ENCODE measurements at regions not wholly inside any gene's neighbourhood (a gene's known extent, or its start where the extent isn't known, plus 50 kb on each side); places are given as distances from the start of the nearest gene placed in this dataset.
"Not testable (repeated sequence)": the region's sequence is repeated elsewhere in the genome, so short reads cannot be mapped to it uniquely, and the experiment has no call there.

- DNase-seq, result no peak
Measured at GRCh38 chr9:31183866-31184265, 1200.6 kb upstream of the ACO1 start.

DNA sequence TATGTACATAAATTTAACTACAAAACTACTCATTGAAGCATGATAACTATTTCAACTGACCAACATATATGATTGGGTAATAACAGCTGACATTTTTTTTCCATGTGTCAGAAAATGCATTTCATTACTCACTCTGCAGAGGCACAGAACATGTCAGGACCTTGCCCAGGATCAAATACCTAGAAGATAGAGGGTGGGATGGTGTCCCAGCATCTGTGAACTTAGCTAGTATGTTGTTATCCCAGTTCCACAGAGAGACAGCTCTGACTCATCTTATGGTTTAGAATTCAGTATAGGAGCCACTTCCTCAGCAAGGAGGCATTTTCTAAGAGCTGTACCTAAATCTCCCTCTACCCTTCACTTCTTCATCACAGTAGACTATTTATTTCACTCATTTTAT is 1198.6 kb upstream of the ACO1 start:
- DNase-seq, result no peak

DNA sequence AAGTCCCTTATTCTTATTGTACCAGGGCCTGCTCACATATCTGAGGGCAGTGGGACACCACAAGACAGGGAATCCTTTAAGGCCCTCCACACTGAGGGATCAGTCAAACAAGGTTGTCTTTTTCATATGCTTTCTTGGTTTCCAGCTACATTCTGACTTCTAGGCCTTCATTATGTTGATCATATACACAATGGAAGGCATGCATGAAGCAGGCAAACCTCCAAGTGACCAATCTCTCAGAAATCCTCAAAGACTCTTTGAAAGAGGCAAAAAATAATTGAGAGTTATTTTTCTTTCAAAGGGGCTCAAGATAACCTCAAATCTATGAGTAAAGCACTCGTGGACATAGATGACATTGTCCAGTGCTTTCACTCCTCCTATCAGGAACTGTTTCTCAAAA is 1195.9 kb upstream of the ACO1 start:
- DNase-seq, result no peak

GRCh38 chr9:31210978-31211570 is 1173.4 kb upstream of the ACO1 start:
- no peak for DNase-seq

DNA sequence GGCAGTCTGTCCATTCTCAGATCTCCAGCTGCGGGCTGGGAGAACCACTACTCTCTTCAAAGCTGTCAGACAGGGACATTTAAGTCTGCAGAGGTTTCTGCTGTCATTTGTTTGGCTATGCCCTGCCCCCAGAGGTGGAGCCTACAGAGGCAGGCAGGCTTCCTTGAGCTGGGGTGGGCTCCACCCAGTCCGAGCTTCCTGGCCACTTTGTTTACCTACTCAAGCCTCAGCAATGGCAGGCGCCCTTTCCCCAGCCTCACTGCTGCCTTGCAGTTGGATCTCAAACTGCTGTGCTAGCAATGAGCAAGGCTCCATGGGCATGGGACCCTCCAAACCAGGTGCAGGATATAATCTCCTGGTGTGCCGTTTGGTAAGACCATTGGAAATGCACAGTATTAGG is 1154.5 kb upstream of the ACO1 start:
- DNase-seq, result not testable (repeated sequence)

DNA sequence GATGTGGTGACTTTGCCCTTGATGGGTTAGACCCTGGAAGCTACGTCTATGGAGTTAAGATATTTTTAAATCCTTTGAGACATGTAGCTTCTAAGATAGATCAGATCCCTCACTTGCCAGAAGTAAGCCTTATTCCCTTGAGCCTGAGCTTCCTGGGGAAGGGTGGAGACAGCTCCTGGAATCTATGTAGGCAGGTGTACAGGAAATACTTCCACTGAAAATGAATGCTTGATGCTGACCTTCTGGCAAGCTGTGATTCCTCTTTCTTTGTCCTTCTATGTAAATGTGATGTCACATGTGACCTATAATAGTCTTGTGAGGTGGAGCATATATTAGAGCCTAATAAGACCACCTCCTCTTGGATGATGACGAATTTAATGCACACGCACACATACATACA is 1152.0 kb upstream of the ACO1 start:
- no peak for DNase-seq

- DNase-seq, result no peak
Measured at GRCh38 chr9:31236344-31236743, 1148.1 kb upstream of the ACO1 start.

- no peak for DNase-seq
Measured at GRCh38 chr9:31243386-31243785, 1141.1 kb upstream of the ACO1 start.

GRCh38 chr9:31248156-31248555 is 1136.3 kb upstream of the ACO1 start:
- DNase-seq, result no peak

- DNase-seq, result no peak
Measured at GRCh38 chr9:31251386-31251785, 1133.1 kb upstream of the ACO1 start.

DNA sequence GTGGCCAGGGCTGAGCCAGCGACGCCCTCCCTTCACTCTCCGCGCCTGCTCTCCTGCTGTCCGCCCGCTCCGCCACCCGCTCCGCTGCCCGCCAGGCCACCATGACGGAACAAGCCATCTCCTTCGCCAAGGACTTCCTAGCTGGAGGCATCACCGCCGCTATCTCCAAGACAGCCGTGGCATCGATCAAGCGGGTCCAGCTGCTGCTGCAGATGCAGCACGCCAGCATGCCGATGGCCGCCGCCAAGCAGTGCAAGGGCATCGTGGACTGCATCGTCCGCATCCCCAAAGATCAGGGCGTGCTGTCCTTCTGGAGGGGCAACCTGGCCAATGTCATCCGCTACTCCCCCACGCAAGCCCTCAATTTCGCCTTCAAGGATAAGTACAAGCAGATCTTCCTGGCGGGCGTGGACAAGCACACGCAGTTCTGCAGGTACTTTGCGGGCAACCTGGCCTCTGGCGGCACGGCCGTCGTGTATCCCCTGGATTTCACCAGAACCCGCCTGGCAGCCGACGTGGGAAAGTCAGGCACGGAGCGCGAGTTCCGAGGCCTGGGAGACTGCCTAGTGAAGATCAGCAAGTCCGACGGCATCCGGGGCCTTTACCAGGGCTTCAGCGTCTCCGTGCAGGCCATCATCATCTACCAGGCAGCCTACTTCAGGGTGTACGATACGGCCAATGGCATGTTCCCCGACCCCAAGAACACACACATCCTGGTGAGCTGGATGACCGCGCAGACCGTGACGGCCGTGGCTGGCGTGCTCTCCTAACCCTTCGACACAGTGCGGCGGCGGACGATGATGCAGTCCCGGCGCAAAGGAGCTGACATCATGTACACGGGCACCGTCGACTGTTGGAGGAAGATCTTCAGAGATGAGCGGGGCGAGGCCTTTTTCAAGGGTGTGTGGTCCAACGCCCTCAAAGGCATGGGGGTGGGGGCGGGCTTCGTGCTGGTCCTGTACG is 1130.4 kb upstream of the ACO1 start:
- DNase-seq, result no peak

GRCh38 chr9:31255211-31255610 is 1129.2 kb upstream of the ACO1 start:
- no peak for DNase-seq

- no peak for DNase-seq
Measured at GRCh38 chr9:31259824-31260223, 1124.6 kb upstream of the ACO1 start.

DNA sequence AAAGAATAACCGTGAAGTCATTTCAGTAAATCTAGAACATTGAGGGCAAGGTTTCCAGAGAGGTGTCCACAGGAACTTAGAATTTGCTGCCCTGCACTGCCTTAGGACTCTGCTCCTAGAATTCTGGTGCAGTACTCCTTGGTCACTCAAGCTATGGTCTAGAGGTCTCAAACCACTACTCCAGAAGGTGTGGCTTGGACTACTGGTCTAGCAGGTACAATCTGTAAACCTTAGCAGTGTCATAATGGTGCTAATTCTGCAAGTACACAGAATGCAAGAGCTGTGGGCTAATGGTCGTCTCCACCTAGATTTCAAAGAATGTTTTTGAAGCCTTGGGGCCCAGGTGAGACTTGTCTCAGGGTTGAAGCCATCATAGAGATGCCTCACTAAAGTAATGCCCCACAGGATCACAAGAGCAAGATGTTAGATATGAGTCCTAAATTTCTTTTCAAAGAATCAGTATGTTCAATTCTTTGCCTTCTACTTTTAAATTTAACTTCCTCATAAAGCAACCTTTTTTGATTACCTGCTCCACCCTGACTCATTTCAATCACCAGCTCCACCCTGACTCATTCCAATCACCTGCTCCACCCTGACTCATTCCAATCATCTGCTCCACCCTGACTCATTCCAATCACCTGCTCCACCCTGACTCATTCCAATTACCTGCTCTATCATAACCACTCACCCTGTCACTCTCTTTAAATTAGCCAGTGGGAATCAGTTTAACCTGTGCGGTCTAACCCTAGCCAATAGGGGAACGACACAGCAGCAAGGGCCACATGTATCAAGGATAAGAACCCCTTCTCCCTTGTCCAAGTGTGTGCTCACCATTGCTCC is 1111.8 kb upstream of the ACO1 start:
- DNase-seq, result no peak

DNA sequence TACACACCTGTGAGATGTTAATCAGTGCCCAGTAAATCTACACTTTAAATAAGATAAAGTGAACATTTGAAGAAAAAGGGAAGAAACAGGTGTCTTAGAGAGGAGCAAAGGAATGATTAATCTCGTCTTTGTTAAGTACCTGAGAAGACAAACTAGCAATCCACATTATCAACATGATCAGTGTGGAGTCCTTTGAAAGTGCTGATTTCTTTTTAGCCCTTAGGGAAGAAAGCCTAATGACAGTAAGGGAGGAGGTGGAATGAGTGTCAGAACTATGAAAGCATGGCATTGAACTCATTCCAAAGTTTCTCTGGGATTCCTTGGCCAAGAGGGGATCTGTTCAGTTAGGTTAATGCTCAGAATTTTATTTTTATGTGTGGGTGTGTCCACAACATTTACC is 1109.0 kb upstream of the ACO1 start:
- DNase-seq, result no peak

GRCh38 chr9:31290731-31291130 is 1093.7 kb upstream of the ACO1 start:
- DNase-seq, result no peak

GRCh38 chr9:31302620-31303418 is 1081.6 kb upstream of the ACO1 start:
- DNase-seq, result no peak

DNA sequence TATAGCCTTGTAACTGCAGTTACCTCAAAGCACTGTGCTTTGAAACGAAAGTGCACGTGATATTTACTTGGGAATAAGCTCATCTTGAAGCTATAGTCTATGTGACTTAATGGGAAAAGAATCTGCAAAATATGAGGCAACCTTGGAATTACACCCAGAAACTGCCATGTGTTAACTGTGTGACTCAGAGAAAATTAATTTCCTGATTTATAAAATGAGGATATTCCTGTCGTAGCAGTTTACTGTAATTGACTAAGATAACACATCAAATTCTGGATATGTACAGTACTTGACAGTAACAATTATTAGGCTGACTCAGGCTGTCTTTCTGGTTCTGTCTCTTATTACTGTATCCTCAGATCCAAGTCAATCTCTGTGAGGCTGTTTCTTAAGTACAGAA is 1079.9 kb upstream of the ACO1 start:
- DNase-seq, result no peak

- DNase-seq, result no peak
Measured at GRCh38 chr9:31314241-31314640, 1070.2 kb upstream of the ACO1 start.

- DNase-seq, result no peak
Measured at GRCh38 chr9:31320494-31320893, 1063.9 kb upstream of the ACO1 start.

DNA sequence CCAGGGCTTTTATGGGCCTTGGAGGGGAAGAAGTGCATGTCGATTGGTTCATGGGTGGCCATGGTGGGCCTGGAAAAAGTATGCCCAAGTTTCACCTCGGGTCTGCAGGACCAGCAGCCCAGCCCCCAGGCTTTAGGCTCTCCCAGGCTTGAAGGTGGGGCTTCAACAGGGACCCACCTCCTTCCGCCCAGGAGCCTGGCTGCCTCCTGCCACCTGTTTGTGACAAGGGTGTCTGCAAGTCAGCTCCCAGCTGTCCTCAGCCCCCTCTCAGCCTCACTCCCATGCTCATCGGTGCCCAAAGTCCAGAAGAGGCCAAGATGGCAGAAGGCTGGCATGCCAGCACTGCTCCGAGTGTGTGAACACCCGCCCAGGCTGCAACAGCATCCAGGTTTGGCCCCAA is 1063.2 kb upstream of the ACO1 start:
- DNase-seq, result no peak

DNA sequence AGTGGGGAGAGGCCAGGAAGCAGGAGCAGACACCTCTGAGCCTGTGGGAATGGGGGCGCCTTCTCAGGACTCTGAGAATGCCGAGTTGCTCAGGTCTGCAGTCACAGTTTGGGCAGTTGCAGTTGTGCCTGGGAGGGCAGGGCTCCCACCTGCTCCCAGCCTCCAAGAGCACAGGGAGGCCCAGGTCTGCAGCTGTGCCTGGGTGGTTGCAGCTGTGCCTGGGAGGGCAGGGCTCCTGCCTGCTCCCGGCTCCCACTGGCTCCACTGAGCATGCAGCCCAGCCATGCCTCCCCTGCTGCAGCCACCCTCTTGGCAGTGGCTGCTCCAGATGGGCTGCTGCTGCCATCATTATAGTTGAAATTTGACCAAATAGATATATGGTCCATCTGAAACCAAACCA is 1062.8 kb upstream of the ACO1 start:
- DNase-seq, result no peak

Measured in CD4-positive, alpha-beta T cell treated with Interferon gamma for 1 hour (primary cell).